Calu3 (cell line): ENCODE measurements at regions not wholly inside any gene's neighbourhood (a gene's known extent, or its start where the extent isn't known, plus 50 kb on each side); places are given as distances from the start of the nearest gene placed in this dataset.

Source experiments
- BruUV-seq: library from RNA; stranded (reverse); fragments of 400-500 nt; replicated peaks from 2 replicates; lab custom pipeline; 2021; lab: Mats Ljungman, UMichigan
- CTCF ChIA-PET: fragments of 300-600 bp; sonication (Branson Sonifier 250); formaldehyde crosslinking; loops from one replicate; lab custom pipeline; 2022; ENCODE audit warnings: antibody characterized with exemption; lab: Charles Lee
- DNase-seq: peaks from one replicate; pipeline ENCODE4 v3.0.0; 2022
- H3K27ac Mint-ChIP-seq: one replicate; pipeline ENCODE4 v1.8.0; 2022; ENCODE audit warnings: mixed read lengths; ENCODE audit not compliant: unreplicated experiment
- H3K27me3 Mint-ChIP-seq: one replicate; pipeline ENCODE4 v1.8.0; 2022; ENCODE audit warnings: mixed read lengths; ENCODE audit not compliant: unreplicated experiment
- H3K36me3 Mint-ChIP-seq: one replicate; pipeline ENCODE4 v1.8.0; 2022; ENCODE audit warnings: mild to moderate bottlenecking, moderate library complexity, mixed read lengths; ENCODE audit not compliant: insufficient read depth, unreplicated experiment
- H3K4me1 Mint-ChIP-seq: one replicate; pipeline ENCODE4 v1.8.0; 2022; ENCODE audit warnings: mild to moderate bottlenecking, low read depth, mixed read lengths; ENCODE audit not compliant: unreplicated experiment
- H3K4me3 Mint-ChIP-seq: one replicate; pipeline ENCODE4 v1.8.0; 2022; ENCODE audit warnings: mild to moderate bottlenecking, low read depth, moderate library complexity, mixed read lengths; ENCODE audit not compliant: unreplicated experiment
- H3K9me3 Mint-ChIP-seq: one replicate; pipeline ENCODE4 v1.8.0; 2022; ENCODE audit warnings: low read depth, mixed read lengths; ENCODE audit not compliant: unreplicated experiment
- CTCF ChIP-seq: fragments of 200-600 bp; IDR thresholded peaks from one replicate; pipeline ENCODE4 v1.8.0; 2022; ENCODE audit warnings: antibody characterized with exemption; ENCODE audit not compliant: unreplicated experiment
- intact Hi-C: fragments of 100-400 bp; cut with micrococcal nuclease; formaldehyde crosslinking; loops from one replicate; pipeline ENCODE4 v1.10.0; 2022; ENCODE audit not compliant: unreplicated experiment

- no TSS peak for BruUV-seq
- Mint-ChIP-seq H3K9me3 (no peaks in the 10 kb centered on the region), H3K4me1 (no peaks in the 10 kb centered on the region), H3K36me3 (no peaks in the 10 kb centered on the region), H3K4me3 (no peak overlapping the region), H3K27me3 (peaks cover 43% of the 10 kb centered on the region), H3K27ac (no peak overlapping the region)
- CTCF ChIA-PET: no interaction called here
- DNase-seq: no peak
- TF ChIP-seq CTCF: no peak
- intact Hi-C loops: no loop called here
These were observed 387.8 kb downstream of the GADD45G start for GRCh38 chr9:89992326-89993198.

- no TSS peak for BruUV-seq
- Mint-ChIP-seq H3K36me3 (no peaks in the 10 kb centered on the region), H3K4me1 (no peaks in the 10 kb centered on the region), H3K27me3 (peaks cover 29% of the 10 kb centered on the region), H3K27ac (no peak overlapping the region), H3K4me3 (no peak overlapping the region), H3K9me3 (no peaks in the 10 kb centered on the region)
- no peak for TF ChIP-seq CTCF
- intact Hi-C loops: no loop called here
- DNase-seq: no peak
- CTCF ChIA-PET: interaction anchor here (0.6 kb wide), 1 partner anchor 67 kb away, joined by 4 read pairs; no protein-coding TSS in a partner anchor
These were observed 389.1 kb downstream of the GADD45G start for GRCh38 chr9:89993678-89994630.

- Mint-ChIP-seq H3K36me3 (no peaks in the 10 kb centered on the region), H3K27me3 (peaks cover 18% of the 10 kb centered on the region), H3K27ac (no peak overlapping the region), H3K9me3 (no peaks in the 10 kb centered on the region), H3K4me1 (no peaks in the 10 kb centered on the region), H3K4me3 (no peak overlapping the region)
- CTCF ChIA-PET: no interaction called here
- BruUV-seq: no TSS peak
- intact Hi-C loops: no loop called here
- TF ChIP-seq CTCF: no peak
- no peak for DNase-seq
These were observed 390.3 kb downstream of the GADD45G start for GRCh38 chr9:89994988-89995613.

GRCh38 chr9:89996116-89996515 lies 391.3 kb downstream of the GADD45G start:
- H3K4me3 Mint-ChIP-seq: no peak overlapping the region
- no TSS peak for BruUV-seq
- no peak overlapping the region for H3K27ac Mint-ChIP-seq
- no peaks in the 10 kb centered on the region for H3K36me3 Mint-ChIP-seq
- peaks cover 8% of the 10 kb centered on the region for H3K27me3 Mint-ChIP-seq
- CTCF ChIA-PET: no interaction called here
- intact Hi-C loops: loop anchor here (1.0 kb wide), 1 partner anchor 393 kb away; no protein-coding TSS in a partner anchor
- no peak for DNase-seq
- no peak for TF ChIP-seq CTCF
- no peaks in the 10 kb centered on the region for H3K4me1 Mint-ChIP-seq
- no peaks in the 10 kb centered on the region for H3K9me3 Mint-ChIP-seq
